ES-I3 (cell line): ENCODE measurements at regions not wholly inside any gene's neighbourhood (a gene's known extent, or its start where the extent isn't known, plus 50 kb on each side); places are given as distances from the start of the nearest gene placed in this dataset.

ENCODE experiments used
- H3K36me3 ChIP-seq: 2 replicates; pipeline ENCODE4 v1.6.1; 2013; ENCODE audit warnings: mild to moderate bottlenecking, low read length, control low read depth, moderate library complexity; ENCODE audit not compliant: insufficient read depth
- H3K4me1 ChIP-seq: 2 replicates; pipeline ENCODE4 v1.6.1; 2013; ENCODE audit warnings: mild to moderate bottlenecking, control low read depth, low read length; ENCODE audit not compliant: insufficient read depth
- H3K9ac ChIP-seq: 2 replicates; pipeline ENCODE4 v1.6.1; 2013; ENCODE audit warnings: low read depth, mild to moderate bottlenecking, low read length, moderate library complexity
- H3K9me3 ChIP-seq: 2 replicates; pipeline ENCODE4 v1.6.1; 2013; ENCODE audit warnings: mild to moderate bottlenecking, low read length, moderate library complexity; ENCODE audit not compliant: control insufficient read depth, insufficient read depth

DNA sequence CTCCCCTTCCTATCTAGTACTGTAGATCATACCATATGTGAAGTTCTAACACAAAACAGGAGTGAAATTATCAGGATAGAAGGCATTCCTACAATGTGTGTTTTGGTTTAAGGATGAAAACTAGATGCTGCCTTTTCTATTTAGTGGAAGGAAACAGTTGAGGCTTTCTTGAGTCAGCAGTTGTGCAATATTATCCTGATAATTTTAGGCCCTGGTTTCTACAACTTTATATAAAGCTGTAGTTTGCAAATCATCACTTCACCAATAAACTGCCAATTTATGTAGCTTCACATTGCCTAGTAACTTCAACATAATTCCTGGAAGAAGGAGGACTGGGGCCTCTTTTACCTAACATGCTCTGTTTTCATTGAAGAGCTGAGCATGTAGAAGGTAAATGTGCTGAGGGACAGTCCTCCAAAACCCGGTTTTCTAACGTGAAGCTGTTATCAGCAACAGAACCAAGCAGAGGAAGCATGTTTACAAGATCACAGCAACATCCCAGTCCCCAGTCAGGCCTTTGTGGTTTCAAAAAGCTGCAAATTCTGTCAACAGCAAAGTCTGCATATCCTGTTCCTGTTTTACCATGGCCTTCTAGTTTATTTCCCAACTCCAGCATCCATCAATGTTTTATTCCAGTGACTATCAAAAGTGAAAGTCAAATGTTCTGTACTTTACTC, 513.4 kb upstream of the MEF2C start:
- no peaks in the 10 kb centered on the region for H3K36me3 ChIP-seq
- no peak overlapping the region for H3K9ac ChIP-seq
- H3K9me3 ChIP-seq, result no peaks in the 10 kb centered on the region
- peaks cover 7% of the 10 kb centered on the region; the same call in 1 of the 2 replicates for H3K4me1 ChIP-seq

DNA sequence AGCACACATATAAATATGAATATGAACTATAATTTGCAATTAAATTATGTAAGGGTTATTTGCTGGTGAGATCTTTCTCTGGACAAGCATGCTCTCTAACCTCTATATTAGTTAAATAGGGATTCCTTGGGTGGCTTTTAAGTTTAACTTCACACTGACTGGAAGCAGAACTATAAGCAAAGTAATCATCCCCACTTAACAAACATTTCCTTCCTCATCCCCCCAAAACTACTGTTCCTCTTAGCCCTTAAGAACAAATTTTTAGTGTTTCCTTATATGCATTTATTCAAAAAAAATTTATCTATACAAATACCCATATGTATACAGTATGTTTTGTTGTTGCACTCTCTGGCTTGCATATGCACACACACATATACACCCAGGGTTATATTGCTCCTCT, 512.1 kb upstream of the MEF2C start:
- no peaks in the 10 kb centered on the region for H3K36me3 ChIP-seq
- H3K4me1 ChIP-seq, result peaks cover 7% of the 10 kb centered on the region; the same call in 1 of the 2 replicates
- no peaks in the 10 kb centered on the region for H3K9me3 ChIP-seq
- H3K9ac ChIP-seq, result no peak overlapping the region

DNA sequence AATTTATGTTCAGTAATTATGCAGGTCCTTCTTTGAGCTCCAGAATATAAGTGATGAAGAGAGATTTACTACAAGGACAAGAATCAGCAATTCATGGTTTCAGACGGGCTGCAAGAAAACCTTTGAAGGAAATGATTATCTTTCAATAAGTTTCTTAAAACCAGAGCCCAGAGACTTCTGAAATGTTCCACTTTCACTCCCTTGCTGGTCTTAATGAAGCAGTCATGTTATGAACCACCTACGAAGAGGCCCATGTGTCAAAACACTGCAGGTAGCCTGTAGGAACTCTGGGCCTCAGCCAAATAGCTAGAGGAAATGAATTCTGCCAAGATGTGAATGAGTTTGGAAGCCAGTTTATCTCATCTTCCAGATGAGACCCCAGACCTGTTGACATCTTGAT, 505.9 kb upstream of the MEF2C start:
- no peaks in the 10 kb centered on the region for H3K36me3 ChIP-seq
- no peak overlapping the region for H3K9ac ChIP-seq
- no peaks in the 10 kb centered on the region for H3K4me1 ChIP-seq
- H3K9me3 ChIP-seq, result no peaks in the 10 kb centered on the region

DNA sequence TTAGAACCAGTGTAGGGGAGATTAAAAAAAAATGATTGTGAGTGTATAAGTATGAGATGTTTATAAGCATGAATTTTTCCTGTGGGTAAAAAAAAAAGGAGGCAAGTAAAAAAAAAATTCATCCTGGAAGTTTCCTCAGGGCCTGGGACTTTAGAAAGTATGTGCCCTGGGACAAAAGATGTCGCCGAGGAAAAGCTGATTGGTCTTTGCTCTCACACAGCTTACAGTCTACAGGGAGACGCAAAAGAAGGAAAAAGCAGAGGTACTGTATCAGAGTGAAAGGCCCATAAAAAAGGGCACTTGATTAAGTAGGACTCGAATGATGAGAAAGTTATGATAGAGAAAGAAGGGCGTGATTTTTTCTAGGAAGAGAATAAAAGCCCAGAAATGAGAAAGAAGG, 501.4 kb upstream of the MEF2C start:
- Histone ChIP-seq H3K9ac (no peak overlapping the region), H3K4me1 (no peaks in the 10 kb centered on the region), H3K36me3 (no peaks in the 10 kb centered on the region), H3K9me3 (no peaks in the 10 kb centered on the region)

DNA sequence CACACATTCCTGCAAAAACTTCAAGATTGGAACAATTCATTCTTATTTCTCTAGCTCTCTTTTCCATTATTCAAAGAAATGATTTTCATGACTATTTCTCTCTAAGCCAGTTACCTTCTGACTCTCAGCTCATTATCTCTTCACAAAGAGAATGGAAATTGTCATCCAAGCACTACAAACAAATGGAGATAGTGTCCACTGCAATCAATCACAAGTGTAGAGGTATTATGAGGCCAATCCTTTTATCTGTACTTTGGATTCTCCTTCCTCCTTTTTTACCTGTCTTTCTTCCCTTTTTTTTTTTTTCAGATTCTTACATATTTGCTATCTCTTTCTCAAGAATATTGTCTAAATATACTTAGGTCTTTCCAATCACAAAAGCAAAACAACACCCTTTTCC, 497.7 kb upstream of the MEF2C start:
- Histone ChIP-seq H3K9me3 (no peaks in the 10 kb centered on the region), H3K9ac (no peak overlapping the region), H3K36me3 (no peaks in the 10 kb centered on the region), H3K4me1 (no peaks in the 10 kb centered on the region)

DNA sequence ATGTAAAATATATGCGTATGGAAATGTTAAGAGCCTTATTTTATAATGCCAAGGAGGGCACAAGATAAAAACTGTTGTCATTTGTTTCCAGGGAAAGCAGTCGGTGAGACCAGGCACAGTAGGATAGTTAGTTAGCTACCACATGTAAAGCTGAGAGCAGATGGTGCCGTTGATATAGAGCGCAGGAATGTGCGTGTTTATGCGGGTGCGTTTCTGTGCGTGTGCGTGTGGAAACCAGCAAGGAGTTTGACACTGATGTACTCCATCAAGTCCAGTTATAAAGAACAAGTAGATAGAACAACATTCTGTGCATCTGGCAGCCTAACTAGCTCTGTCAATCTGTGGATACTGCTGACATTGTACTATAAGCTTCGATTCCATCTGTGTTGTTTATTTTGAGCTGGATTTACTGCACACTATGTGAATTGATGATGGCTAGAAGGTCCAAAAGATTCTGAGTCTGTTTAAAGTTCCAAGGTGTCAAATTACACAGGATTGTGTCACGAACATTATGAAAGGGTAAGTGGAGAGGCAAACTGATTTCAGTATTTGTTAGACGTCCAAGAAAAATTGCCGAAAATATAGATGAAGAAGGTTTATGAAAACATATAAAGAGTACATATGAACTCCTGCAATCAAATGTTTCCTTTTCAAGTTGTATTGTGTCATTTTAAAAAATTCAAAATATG, 494.9 kb upstream of the MEF2C start:
- no peaks in the 10 kb centered on the region for H3K36me3 ChIP-seq
- no peak overlapping the region for H3K9ac ChIP-seq
- H3K4me1 ChIP-seq, result no peaks in the 10 kb centered on the region
- H3K9me3 ChIP-seq, result no peaks in the 10 kb centered on the region

DNA sequence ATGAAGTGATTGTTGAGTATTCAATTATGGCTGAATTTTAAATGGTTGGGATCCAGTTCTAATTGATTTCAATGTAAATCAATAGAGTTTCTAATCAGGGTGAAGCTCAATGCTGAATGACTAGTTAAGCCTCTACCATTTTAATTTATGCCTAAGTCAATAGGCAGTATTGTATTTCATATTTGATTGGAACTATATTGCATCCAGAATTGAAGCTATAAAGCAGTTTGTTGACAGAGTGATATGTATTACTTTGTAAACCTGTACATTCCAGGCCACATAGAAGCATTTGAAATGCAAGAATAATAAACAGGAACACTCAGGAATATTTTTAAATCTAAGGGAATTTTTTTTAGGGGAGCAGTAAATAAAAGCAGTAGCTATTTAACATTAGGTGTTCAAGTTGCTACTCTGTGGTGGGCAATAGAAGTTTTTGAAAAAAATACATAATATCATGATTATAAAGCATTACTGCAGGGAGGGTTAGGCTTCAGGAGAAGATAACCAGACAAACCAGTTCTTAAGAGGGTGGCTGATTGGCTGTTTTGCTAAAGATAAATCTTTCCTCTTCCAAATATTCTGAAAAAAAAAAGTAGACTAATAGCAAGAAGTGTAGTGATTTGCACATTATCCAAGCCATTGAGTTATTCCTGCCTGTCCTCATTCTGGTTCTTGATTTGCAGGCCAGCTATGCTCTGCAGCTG, 492.0 kb upstream of the MEF2C start:
- Histone ChIP-seq H3K4me1 (no peaks in the 10 kb centered on the region), H3K9me3 (no peaks in the 10 kb centered on the region), H3K36me3 (no peaks in the 10 kb centered on the region), H3K9ac (no peak overlapping the region)

DNA sequence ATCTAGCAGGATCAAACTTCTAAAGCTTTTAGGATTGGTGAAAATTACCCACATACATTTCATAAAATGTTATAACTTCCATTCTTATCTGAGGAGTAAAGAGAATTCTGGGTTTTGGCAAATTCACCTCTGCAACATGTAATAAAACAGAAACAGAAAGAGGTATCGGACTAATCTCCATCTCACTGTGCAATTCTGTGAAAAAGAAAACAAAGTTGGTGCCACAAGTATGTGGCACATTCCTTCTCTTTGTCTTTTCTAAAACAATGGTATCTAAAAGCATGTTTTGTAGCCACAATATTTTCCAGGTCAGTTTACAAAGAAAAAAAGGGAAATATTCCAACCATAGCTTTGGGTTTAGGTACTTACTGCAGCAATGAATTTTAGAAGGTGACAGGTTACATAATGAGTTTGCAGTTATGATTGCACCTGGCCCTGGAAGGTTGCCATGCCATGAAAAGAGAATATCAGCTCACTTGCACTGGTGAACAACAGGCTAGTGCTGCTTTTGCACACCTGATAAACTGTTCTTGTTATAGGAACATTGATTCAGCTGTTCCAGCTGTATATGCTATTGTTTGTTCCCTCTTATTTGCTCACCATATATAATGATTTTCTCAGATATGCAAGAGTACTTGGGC, 491.3 kb upstream of the MEF2C start:
- Histone ChIP-seq H3K36me3 (no peaks in the 10 kb centered on the region), H3K9me3 (no peaks in the 10 kb centered on the region), H3K4me1 (no peaks in the 10 kb centered on the region), H3K9ac (no peak overlapping the region)

DNA sequence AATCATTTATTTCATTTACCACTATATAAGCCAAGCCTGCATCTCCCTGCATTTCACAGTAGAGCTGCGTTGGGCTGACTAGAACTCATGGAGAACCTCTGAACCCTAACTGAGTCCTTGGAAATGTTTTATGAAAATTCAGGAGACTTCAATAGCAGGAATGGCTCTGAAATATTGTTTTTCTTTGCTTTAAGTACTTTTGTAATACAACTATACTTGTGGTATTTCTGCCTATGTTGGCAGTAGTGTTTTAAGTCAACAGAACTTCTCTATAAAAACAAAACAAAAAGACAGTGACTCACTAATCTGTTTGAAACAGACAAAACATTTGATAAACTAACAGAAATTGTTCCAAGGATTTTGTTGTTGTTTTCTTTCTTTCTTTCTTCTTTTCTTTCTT, 489.2 kb upstream of the MEF2C start:
- Histone ChIP-seq H3K4me1 (no peaks in the 10 kb centered on the region), H3K36me3 (no peaks in the 10 kb centered on the region), H3K9me3 (no peaks in the 10 kb centered on the region), H3K9ac (no peak overlapping the region)

DNA sequence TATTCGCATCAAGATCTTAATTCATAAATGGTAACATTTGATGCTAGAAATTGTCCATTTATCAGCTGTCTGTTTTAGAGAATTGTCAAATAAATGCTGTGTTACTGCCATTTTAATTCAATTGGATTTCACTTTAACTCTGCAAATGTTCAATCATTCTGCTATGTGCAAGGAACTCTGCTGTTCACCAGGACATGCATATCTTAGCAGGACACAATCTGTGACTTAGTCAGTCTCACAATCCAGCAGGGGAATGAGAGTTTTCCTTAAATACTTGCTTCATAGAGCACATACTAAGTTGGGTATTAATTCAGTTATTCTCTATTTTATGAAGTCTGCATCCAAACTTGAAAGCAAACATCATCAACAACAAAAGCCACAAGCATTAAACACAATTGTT, 488.7 kb upstream of the MEF2C start:
- Histone ChIP-seq H3K9ac (no peak overlapping the region), H3K36me3 (no peaks in the 10 kb centered on the region), H3K9me3 (no peaks in the 10 kb centered on the region), H3K4me1 (no peaks in the 10 kb centered on the region)

DNA sequence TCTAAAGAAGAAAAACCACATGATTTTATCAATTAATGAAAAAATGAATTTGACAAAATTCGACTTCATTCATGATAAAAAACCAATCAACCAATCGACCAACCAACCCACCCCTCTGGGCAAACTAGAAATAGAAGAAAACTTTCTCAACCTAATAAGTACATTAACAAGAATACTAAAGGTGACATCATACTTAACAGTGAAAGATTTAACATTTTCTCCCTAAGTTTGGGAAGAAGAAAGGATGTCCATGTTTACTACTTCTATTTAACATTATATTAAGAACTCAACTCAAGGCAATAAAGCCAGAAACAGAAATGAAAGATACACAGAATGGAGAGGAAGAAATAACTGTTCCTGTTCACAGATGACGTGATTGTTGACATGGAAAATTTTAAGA, 476.1 kb upstream of the MEF2C start:
- H3K36me3 ChIP-seq, result no peaks in the 10 kb centered on the region
- no peaks in the 10 kb centered on the region for H3K9me3 ChIP-seq
- H3K4me1 ChIP-seq, result no peaks in the 10 kb centered on the region
- H3K9ac ChIP-seq, result no peak overlapping the region

DNA sequence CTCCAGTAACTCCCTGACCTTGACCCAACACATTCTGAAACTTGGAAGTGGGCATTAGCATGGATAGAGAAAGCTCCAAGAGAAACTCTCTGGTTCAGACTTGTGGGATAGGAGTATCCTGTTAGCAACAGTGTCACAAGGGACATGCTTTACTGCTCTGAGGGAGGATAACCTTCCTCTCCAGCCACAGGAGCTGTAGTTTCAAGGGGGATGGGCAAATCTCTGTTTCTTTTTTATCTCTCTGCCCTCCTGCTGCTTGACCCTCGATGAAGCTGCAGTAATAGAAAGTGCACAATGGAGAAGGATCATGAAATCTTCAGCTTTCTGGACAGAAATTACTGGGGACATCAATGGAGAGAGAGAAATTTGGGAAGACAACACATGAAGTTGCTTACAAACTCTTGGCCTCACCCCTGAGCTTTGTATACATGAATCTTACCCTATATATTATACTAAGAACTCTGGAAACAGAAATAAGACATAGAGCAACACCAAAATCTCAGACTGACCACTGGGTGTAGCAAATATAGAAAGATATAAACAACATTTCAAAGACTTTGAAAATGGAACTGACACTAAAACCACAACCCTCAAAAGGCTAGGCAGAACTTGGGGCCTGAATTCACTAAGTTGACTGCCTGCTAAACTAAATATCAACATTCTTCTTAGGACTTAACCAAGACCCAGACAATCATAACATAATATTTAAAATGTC, 471.0 kb upstream of the MEF2C start:
- Histone ChIP-seq H3K9ac (no peak overlapping the region), H3K4me1 (no peaks in the 10 kb centered on the region), H3K36me3 (no peaks in the 10 kb centered on the region), H3K9me3 (no peaks in the 10 kb centered on the region)

DNA sequence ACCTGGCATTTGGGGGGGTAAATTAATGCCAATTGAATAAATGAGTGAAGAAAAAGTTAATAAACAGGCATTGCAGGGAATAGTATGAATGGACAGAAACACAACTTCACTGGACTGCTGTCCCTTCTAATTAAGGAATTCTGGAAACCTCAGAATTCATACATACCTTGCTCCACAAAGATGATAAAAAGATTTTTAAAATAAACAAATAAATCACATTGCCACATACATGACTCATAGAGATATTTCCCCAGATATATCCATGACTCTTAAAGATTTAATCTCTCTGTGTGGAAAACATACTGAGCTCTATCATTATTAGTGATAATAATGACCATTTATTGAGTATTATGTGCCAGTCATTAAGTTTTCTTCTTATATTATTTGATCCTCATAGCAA, 469.0 kb upstream of the MEF2C start:
- H3K4me1 ChIP-seq, result no peaks in the 10 kb centered on the region
- no peak overlapping the region for H3K9ac ChIP-seq
- H3K36me3 ChIP-seq, result no peaks in the 10 kb centered on the region
- H3K9me3 ChIP-seq, result no peaks in the 10 kb centered on the region

DNA sequence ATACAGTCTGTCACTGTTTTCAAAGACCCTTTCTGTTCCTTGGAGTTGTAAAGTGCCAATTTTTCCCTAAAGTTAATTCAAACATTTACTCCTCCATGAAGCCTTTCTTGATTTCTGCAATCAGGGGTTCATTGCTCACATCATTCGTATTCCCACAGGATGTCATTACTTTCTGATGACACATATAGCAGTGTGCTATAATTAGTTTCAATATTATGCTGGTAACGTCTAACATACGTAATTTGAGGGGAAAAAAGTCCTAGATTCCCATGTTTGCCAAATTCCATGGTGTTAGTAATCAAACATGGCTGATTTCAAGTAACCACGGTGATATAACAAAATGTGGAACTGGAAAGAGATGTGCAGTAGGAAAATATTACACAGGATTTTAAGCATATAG, 468.2 kb upstream of the MEF2C start:
- Histone ChIP-seq H3K9ac (no peak overlapping the region), H3K4me1 (no peaks in the 10 kb centered on the region), H3K36me3 (no peaks in the 10 kb centered on the region), H3K9me3 (no peaks in the 10 kb centered on the region)
